Endothelial cell of umbilical vein (primary cell): ENCODE measurements at regions not wholly inside any gene's neighbourhood (a gene's known extent, or its start where the extent isn't known, plus 50 kb on each side); places are given as distances from the start of the nearest gene placed in this dataset.

Source experiments
- BruUV-seq: library from RNA; stranded (reverse); fragments of 400-500 nt; replicated peaks from 2 replicates; lab custom pipeline; 2021; lab: Mats Ljungman, UMichigan
- CTCF ChIA-PET: fragments of 300-600, 350-600 bp; sonication (Branson Sonifier 250); formaldehyde crosslinking; loops from one replicate; lab custom pipeline; 2021; ENCODE audit warnings: antibody characterized with exemption, inconsistent platforms; lab: Charles Lee
- POLR2A ChIA-PET: fragments of 300-600, 350-600 bp; sonication (Branson Sonifier 250); formaldehyde crosslinking; loops from one replicate; lab custom pipeline; 2021; ENCODE audit warnings: antibody characterized with exemption, inconsistent platforms; lab: Charles Lee
- DNase-seq: peaks from one replicate; pipeline ENCODE4 v3.0.0-alpha.2; 2011; ENCODE audit warnings: low read depth, low spot score
- FAIRE-seq: peaks from 2 replicates; lab custom pipeline; 2011; peaks lifted over from hg19 to GRCh38; lab: Jason Lieb, UNC
- H2AFZ ChIP-seq: 2 replicates; pipeline ENCODE4 v1.6.0; 2012; ENCODE audit warnings: low read depth, low read length, control low read depth, inconsistent platforms
- H3K27ac ChIP-seq: 2 replicates; pipeline ENCODE4 v1.5.1; 2011; ENCODE audit warnings: low read depth, mild to moderate bottlenecking, control low read depth, low read length, moderate library complexity; ENCODE audit not compliant: insufficient read depth
- H3K27me3 ChIP-seq, 2 experiments: 2 replicates each; pipeline versions ENCODE4 v1.6.0 to v1.6.1; 2011; ENCODE audit warnings: low read length in 2 of 2, mixed read lengths in 1 of 2; ENCODE audit not compliant: control insufficient read depth in 2 of 2, insufficient read depth in 2 of 2
- H3K36me3 ChIP-seq, 2 experiments: 2 replicates in 1 of 2; 3 replicates in 1 of 2; pipeline ENCODE4 v1.5.1; 2011; ENCODE audit warnings: low read length in 2 of 2, mild to moderate bottlenecking in 1 of 2, moderate library complexity in 1 of 2; ENCODE audit not compliant: control insufficient read depth in 2 of 2, insufficient read depth in 2 of 2; ENCODE audit errors: extremely low read depth in 1 of 2
- H3K4me1 ChIP-seq: 3 replicates; pipeline ENCODE4 v1.5.1; 2011; ENCODE audit warnings: mild to moderate bottlenecking, low read length; ENCODE audit not compliant: control insufficient read depth, insufficient read depth; ENCODE audit errors: extremely low read depth
- H3K4me2 ChIP-seq: 2 replicates; pipeline ENCODE4 v1.6.1; 2011; ENCODE audit warnings: low read length, control low read depth, mixed read lengths; ENCODE audit not compliant: insufficient read depth
- H3K4me3 ChIP-seq, 3 experiments: fragments of 200-600 bp in 1 of 3; sonication (generic), shearing (Covaris generic) in 1 of 3; replicated peaks in 1 of 3; 2 replicates each; pipeline ENCODE4 v1.5.1; 2011 to 2016; ENCODE audit warnings: control low read depth in 3 of 3, low read length in 3 of 3, mild to moderate bottlenecking in 2 of 3, inconsistent platforms in 1 of 3, low read depth in 1 of 3, moderate library complexity in 1 of 3; ENCODE audit not compliant: insufficient read depth in 1 of 3
- H3K79me2 ChIP-seq: 2 replicates; pipeline ENCODE4 v1.6.0; 2012; ENCODE audit warnings: low read length, inconsistent platforms; ENCODE audit not compliant: control insufficient read depth, insufficient read depth
- H3K9ac ChIP-seq: replicated peaks from 2 replicates; pipeline ENCODE3; 2011; ENCODE audit warnings: low read length, control low read depth; ENCODE audit not compliant: insufficient read depth; ENCODE audit errors: extremely low read depth
- H3K9me1 ChIP-seq: replicated peaks from 3 replicates; pipeline ENCODE4 v1.6.0; 2011; ENCODE audit warnings: mild to moderate bottlenecking, low read length; ENCODE audit not compliant: control insufficient read depth, insufficient read depth; ENCODE audit errors: extremely low read depth
- H3K9me3 ChIP-seq: replicated peaks from 2 replicates; pipeline ENCODE4 v1.5.1; 2012; ENCODE audit warnings: low read length, inconsistent platforms; ENCODE audit not compliant: control insufficient read depth, insufficient read depth
- H4K20me1 ChIP-seq: replicated peaks from 2 replicates; pipeline ENCODE3; 2011; ENCODE audit warnings: mild to moderate bottlenecking, low read length; ENCODE audit not compliant: control insufficient read depth, insufficient read depth; ENCODE audit errors: extremely low read depth
- CTCF ChIP-seq, 2 donors: IDR thresholded peaks; 1 replicate in 1 of 2; 2 replicates in 1 of 2; pipeline ENCODE4 v1.5.1; 2011; ENCODE audit warnings: low read length in 2 of 2, mild to moderate bottlenecking in 2 of 2, moderate library complexity in 2 of 2, control low read depth in 1 of 2, inconsistent platforms in 1 of 2, low read depth in 1 of 2; ENCODE audit not compliant: insufficient read depth in 1 of 2; ENCODE audit errors: extremely low read depth in 1 of 2
- EZH2 ChIP-seq: IDR thresholded peaks from 2 replicates; pipeline ENCODE4 v1.6.1; 2012; ENCODE audit warnings: borderline replicate concordance, low read depth, mild to moderate bottlenecking, moderate library complexity, low read length, inconsistent platforms; ENCODE audit not compliant: severe bottlenecking
- FOS ChIP-seq: IDR thresholded peaks from 2 replicates; pipeline ENCODE4 v1.6.1; 2011; ENCODE audit warnings: mild to moderate bottlenecking, low read length, moderate library complexity, borderline replicate concordance; ENCODE audit not compliant: insufficient read depth
- GATA2 ChIP-seq: IDR thresholded peaks from 2 replicates; pipeline ENCODE4 v1.7.0; 2011; ENCODE audit warnings: low read depth, mild to moderate bottlenecking, moderate library complexity, mixed read lengths, low read length; ENCODE audit not compliant: insufficient read length, insufficient read depth
- JUN ChIP-seq: IDR thresholded peaks from 2 replicates; pipeline ENCODE4 v1.6.1; 2011; ENCODE audit warnings: borderline replicate concordance, low read depth; ENCODE audit not compliant: insufficient read length, insufficient read depth
- MYC ChIP-seq: IDR thresholded peaks from one replicate; pipeline ENCODE4 v1.6.1; 2011; ENCODE audit warnings: mild to moderate bottlenecking, low read depth, low read length
- POLR2A ChIP-seq: IDR thresholded peaks from 2 replicates; pipeline ENCODE4 v1.6.1; 2012; ENCODE audit warnings: low read depth, mild to moderate bottlenecking, control low read depth, low read length
- POLR2AphosphoS5 ChIP-seq: IDR thresholded peaks from 2 replicates; pipeline ENCODE4 v1.6.1; 2012; ENCODE audit warnings: low read depth, mild to moderate bottlenecking, control low read depth, low read length, moderate library complexity; ENCODE audit not compliant: insufficient read depth
- dilution Hi-C: fragments of 300-500 bp; cut with MboI; formaldehyde crosslinking; loops from one replicate; pipeline ENCODE4 v1.15.0; 2019; ENCODE audit warnings: low sequenced_read_pairs; ENCODE audit not compliant: extremely low pct_ligation_motif_present
- intact Hi-C: fragments of 100-400 bp; cut with micrococcal nuclease; formaldehyde crosslinking; loops from one replicate; pipeline ENCODE4 v1.10.0; 2022
- TF ChIP-seq, protein P1 (sequence below): IDR thresholded peaks from 2 replicates; pipeline ENCODE4 v1.6.1; 2011; ENCODE audit not compliant: insufficient read depth, insufficient read length

GRCh38 chr13:44271915-44272341 lies 101.7 kb upstream of the SERP2 start:
- H2AFZ ChIP-seq = no peak overlapping the region
- no peaks in the 10 kb centered on the region for H3K79me2 ChIP-seq
- H3K9me1 ChIP-seq = no peaks in the 10 kb centered on the region
- no peaks in the 10 kb centered on the region for H3K4me1 ChIP-seq
- dilution Hi-C loops (no loop called here), intact Hi-C loops (no loop called here)
- no peak overlapping the region for H3K4me2 ChIP-seq
- H3K9ac ChIP-seq = no peak overlapping the region
- H3K36me3 ChIP-seq = no peaks in the 10 kb centered on the region
- FAIRE-seq = no peak
- no peak for DNase-seq
- ChIA-PET CTCF (interaction anchor here (1.1 kb wide), 1 partner anchor 16 kb away, joined by 3 read pairs; no protein-coding TSS in a partner anchor), POLR2A (no interaction called here)
- no peaks in the 10 kb centered on the region for H3K9me3 ChIP-seq
- H3K27me3 ChIP-seq = peaks cover 0 to 8% of the 10 kb centered on the region in 2 experiments
- BruUV-seq = no TSS peak
- no peak overlapping the region for H3K27ac ChIP-seq
- TF ChIP-seq CTCF (IDR thresholded peaks at IDR 0.05; ENCODE audit: extremely low read depth in 1 of 2, insufficient read depth in 1 of 2, low read depth in 1 of 2, low read length in 2 of 2) (no peak), POLR2A (no peak), EZH2 (no peak), GATA2 (no peak), MYC (no peak), POLR2AphosphoS5 (no peak), JUN (no peak), FOS (no peak)
- TF ChIP-seq, protein P1, sequence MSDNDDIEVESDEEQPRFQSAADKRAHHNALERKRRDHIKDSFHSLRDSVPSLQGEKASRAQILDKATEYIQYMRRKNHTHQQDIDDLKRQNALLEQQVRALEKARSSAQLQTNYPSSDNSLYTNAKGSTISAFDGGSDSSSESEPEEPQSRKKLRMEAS = no peak
- no peaks in the 10 kb centered on the region for H4K20me1 ChIP-seq
- no peak overlapping the region for H3K4me3 ChIP-seq
